ENCODE measurements at regions not wholly inside any gene's neighbourhood (a gene's known extent, or its start where the extent isn't known, plus 50 kb on each side); places are given as distances from the start of the nearest gene placed in this dataset.
"Not testable (repeated sequence)": the region's sequence is repeated elsewhere in the genome, so short reads cannot be mapped to it uniquely, and the experiment has no call there.

- no peaks in the 10 kb centered on the region for H3K4me1 ChIP-seq
- no peaks in the 10 kb centered on the region for H3K36me3 ChIP-seq (ENCODE audit: insufficient read depth in 1 of 2, low read depth in 1 of 2)
- intact Hi-C loops (cut with DNase I): no loop called here
- no peaks in the 10 kb centered on the region for H3K9me3 ChIP-seq
- no peak overlapping the region for H3K4me3 ChIP-seq
- ATAC-seq (no peak), DNase-seq (no peak)
- TF ChIP-seq CTCF (IDR thresholded peaks at IDR 0.05): no peak
- no peaks in the 10 kb centered on the region for H3K27me3 ChIP-seq (ENCODE audit: insufficient read depth in 3 of 3, low read length in 2 of 3)
- WGBS, 3 donors: 9 to 12% (median 10%) methylated on average over 2 of the region's 2 CpGs
- no peak overlapping the region for H3K27ac ChIP-seq
Measured at GRCh38 chr11:91023731-91024130, 800.9 kb upstream of the CHORDC1 start.

- intact Hi-C loops (cut with DNase I): no loop called here
- 57 to 91% (median 85%) methylated on average over 2 of the region's 2 CpGs for WGBS, 3 donors
- no peaks in the 10 kb centered on the region for H3K27me3 ChIP-seq (ENCODE audit: insufficient read depth in 3 of 3, low read length in 2 of 3)
- ATAC-seq: no peak
- no peak for DNase-seq
- no peak overlapping the region for H3K4me3 ChIP-seq
- no peaks in the 10 kb centered on the region for H3K4me1 ChIP-seq
- H3K36me3 ChIP-seq (ENCODE audit: insufficient read depth in 1 of 2, low read depth in 1 of 2): no peaks in the 10 kb centered on the region
- TF ChIP-seq CTCF (IDR thresholded peaks at IDR 0.05): no peak
- H3K9me3 ChIP-seq: peaks cover 4% of the 10 kb centered on the region
- H3K27ac ChIP-seq: no peak overlapping the region
Measured at GRCh38 chr11:91011503-91011902, 788.7 kb upstream of the CHORDC1 start.

GRCh38 chr11:91005458-91005857 is 782.6 kb upstream of the CHORDC1 start:
- no peaks in the 10 kb centered on the region for H3K4me1 ChIP-seq
- H3K9me3 ChIP-seq: no peaks in the 10 kb centered on the region
- ATAC-seq (no peak), DNase-seq (no peak)
- WGBS, 3 donors: 53 to 70% (median 56%) methylated on average over 1 of the region's 1 CpG
- intact Hi-C loops (cut with DNase I): no loop called here
- no peak overlapping the region for H3K4me3 ChIP-seq
- H3K36me3 ChIP-seq (ENCODE audit: insufficient read depth in 1 of 2, low read depth in 1 of 2): no peaks in the 10 kb centered on the region
- no peak overlapping the region for H3K27ac ChIP-seq
- no peaks in the 10 kb centered on the region for H3K27me3 ChIP-seq (ENCODE audit: insufficient read depth in 3 of 3, low read length in 2 of 3)
- no peak for TF ChIP-seq CTCF (IDR thresholded peaks at IDR 0.05)

- H3K27ac ChIP-seq: no peak overlapping the region
- H3K27me3 ChIP-seq (ENCODE audit: insufficient read depth in 3 of 3, low read length in 2 of 3): no peaks in the 10 kb centered on the region
- no peak for TF ChIP-seq CTCF (IDR thresholded peaks at IDR 0.05)
- intact Hi-C loops (cut with DNase I): no loop called here
- ATAC-seq (no peak), DNase-seq (no peak)
- H3K4me3 ChIP-seq: no peak overlapping the region
- H3K36me3 ChIP-seq (ENCODE audit: insufficient read depth in 1 of 2, low read depth in 1 of 2): no peaks in the 10 kb centered on the region
- H3K4me1 ChIP-seq: no peaks in the 10 kb centered on the region
- H3K9me3 ChIP-seq: peaks cover 3% of the 10 kb centered on the region
- WGBS, 3 donors: 59 to 64% (median 63%) methylated on average over 3 of the region's 3 CpGs
Measured at GRCh38 chr11:90997241-90997640, 774.4 kb upstream of the CHORDC1 start.

- H3K36me3 ChIP-seq (ENCODE audit: insufficient read depth in 1 of 2, low read depth in 1 of 2); DNase-seq; H3K27ac ChIP-seq; H3K27me3 ChIP-seq (ENCODE audit: insufficient read depth in 3 of 3, low read length in 2 of 3); intact Hi-C loops (cut with DNase I); H3K4me1 ChIP-seq; ATAC-seq; H3K4me3 ChIP-seq; H3K9me3 ChIP-seq: not testable (repeated sequence)
- 82 to 89% (median 87%) methylated on average over 9 to 16 of the region's 22 CpGs for WGBS, 3 donors
Measured at GRCh38 chr11:90972159-90972558, 749.3 kb upstream of the CHORDC1 start.

Measured in psoas muscle (tissue), 7 donors.